ENCODE measurements at regions not wholly inside any gene's neighbourhood (a gene's known extent, or its start where the extent isn't known, plus 50 kb on each side); places are given as distances from the start of the nearest gene placed in this dataset.

DNA sequence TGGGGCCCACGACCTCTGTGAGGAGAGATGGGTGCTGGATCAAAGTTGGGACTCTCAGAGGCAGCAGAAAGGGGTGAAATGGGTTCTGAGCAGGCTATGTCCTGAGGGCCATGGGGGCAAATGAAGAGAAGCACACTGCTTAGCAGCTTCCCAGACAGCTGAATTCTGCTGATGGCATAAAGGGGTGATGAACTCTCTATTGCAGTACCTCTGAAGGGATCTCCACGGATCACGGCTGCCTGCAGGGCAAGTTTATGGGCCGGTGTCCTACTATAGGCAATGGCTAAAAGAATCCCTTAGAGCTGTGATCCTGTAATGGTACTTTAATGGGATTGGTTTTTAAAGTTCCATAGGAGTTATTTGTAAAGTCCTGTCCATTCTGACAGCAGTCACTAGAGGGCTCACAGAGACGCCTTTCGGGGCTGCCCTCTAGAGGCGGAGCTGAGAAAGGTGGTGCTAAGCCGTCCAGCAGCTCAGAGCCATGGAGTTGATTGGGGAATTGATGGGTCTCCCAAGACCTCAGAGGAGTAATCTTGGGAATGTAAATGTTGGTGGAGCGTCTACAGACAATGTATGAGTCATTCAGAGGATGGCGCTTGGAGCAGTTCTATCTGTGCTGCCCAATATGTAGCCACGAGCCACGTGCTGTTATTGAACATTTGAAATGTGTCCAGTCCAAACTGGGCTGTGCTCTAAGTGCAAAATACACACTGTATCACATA is 287.3 kb downstream of the COG6 start:
- peak; percentile 40 for DNase-seq

- no peak for DNase-seq
These were observed 288.2 kb downstream of the COG6 start for GRCh38 chr13:39943711-39944110.

DNA sequence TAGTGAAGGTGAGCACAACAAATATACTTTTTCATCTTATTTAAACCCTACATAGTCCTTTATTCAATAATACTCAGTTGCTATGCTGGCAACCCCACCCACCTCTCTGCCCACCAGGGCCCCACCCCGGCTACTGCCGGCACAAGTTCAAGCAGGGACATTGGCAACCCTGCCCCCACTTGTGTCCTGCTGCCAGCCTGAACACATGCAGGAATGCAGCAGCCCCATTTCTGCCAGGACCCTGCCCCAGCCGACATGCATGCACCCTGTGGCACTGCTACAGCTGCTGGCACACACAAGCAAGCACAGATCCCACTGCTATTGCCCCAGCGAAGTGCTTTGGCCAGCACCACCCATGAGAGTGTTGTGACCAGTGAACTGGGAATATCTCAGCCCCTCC is 289.8 kb downstream of the COG6 start:
- no peak for DNase-seq

DNA sequence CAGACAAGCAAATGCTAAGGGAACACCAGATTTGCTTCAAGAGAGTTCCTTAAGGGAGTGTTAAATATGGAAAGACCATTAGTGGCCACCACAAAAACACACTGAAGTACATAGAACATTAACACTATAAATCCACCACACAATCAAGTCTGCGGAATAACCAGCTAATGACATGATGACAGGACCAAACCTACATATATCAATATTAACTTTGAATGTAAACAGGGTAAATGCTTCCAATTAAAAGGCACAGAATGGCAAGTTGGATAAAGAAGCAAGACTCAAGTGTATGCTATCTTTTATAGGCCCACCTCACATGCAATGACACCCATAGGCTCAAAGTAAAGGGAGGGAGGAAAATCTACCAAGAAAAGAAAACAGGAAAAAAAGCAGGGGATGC is 291.3 kb downstream of the COG6 start:
- no peak for DNase-seq

- DNase-seq: no peak
These were observed 295.8 kb downstream of the COG6 start for GRCh38 chr13:39951301-39951700.

DNA sequence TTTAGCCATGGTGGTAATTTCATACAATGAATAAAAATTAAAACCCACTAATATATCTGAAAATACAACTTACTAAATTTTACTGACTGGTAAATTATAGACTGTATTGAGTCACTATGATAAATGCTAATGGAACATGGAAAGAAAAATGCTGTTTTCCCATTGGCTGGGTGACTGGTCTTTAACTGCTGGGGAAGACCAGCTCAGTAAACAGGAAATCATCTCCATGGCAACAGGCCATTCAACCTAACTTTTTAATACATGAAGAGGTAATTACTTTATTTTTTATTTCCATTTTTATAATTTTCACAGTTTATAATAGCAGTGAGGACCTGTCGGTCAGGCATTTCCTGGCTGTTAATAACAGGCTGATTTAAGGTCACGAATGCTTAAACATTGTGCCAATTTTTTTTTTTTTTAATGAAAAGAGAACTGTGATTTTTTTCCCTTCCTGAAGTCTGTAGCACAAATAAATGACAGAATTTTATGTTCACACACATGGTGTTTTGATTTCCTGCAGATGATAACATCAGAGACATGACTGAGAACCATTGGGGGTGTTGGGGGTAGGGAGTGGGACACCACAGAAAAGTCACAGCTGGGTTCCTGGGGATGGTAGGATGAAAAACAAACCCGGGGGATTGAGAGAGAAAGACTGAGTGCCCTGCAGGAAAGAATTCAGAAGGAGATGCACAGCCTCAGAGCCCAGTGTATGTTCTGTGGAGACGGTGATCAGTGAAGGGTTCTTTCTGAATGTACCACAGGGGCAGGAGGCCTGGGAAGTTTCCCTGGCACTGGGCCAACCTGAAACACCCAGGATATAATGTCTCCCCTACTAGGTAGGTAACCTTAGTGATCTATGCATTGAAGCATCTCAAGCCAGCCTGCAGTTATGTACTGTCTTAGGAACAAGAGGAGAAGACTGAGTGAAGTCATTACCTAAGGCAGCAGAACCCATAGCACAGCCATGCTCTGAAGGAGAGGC is 297.1 kb downstream of the COG6 start:
- no peak for DNase-seq

DNA sequence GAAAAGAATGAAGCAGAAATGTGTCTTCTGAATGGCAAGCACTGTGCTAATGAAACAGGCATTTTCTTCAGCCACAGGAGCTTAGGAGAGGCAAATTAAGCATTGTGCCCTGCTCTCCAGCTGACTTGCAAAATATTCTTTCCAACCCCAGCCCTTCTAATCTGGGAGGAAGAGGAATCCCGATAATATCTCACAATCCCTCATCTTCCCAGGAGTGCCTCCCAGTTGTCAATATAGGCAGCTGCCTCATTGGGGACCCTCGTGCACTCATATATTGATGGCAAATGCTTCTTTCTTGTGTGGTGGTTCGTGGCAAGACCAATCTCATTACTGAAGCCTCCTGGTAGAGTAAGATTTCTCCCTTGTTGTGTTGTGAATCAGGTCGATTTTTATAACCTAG is 299.0 kb downstream of the COG6 start:
- DNase-seq: no peak

GRCh38 chr13:39955560-39955959 is 300.1 kb downstream of the COG6 start:
- DNase-seq: no peak

- no peak for DNase-seq
These were observed 300.6 kb downstream of the COG6 start for GRCh38 chr13:39956036-39956435.

DNA sequence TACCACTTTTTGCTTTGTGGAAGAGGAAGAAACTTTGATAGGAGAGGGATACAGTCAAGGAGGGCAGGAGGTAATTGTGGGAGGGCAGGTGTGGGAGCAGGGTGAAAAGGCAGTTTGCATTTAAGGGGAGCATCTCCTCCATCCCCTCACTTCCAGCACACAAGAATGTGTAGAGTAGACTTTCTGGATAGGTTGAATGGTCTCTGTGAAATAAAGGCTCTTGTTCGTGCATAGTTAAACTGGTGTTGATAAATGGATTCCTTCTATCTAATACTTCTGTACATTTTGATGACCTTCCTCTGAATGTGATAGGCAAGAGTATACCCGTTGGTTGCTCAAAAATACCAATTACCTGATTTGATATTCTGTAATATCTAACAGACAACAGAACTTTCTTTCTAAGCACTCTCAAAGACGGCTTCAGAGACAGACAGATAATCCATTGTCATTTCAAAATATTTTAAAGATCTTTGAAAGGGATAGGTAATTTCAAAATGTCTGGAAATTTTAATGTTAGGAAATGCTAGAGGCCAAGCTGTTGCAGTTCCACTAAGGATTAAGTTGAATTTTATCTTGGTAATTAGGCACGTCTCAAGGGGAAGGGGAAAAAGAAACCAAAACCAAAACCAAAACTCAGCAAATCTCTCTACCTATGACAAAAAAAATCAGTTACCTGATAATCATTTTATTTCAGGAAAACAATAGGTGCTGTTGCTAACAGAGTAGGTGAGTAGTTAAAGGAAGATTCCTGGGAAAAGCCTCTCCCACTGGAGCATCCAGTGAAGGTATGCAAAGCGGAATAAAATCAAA is 302.6 kb downstream of the COG6 start:
- DNase-seq: no peak

DNA sequence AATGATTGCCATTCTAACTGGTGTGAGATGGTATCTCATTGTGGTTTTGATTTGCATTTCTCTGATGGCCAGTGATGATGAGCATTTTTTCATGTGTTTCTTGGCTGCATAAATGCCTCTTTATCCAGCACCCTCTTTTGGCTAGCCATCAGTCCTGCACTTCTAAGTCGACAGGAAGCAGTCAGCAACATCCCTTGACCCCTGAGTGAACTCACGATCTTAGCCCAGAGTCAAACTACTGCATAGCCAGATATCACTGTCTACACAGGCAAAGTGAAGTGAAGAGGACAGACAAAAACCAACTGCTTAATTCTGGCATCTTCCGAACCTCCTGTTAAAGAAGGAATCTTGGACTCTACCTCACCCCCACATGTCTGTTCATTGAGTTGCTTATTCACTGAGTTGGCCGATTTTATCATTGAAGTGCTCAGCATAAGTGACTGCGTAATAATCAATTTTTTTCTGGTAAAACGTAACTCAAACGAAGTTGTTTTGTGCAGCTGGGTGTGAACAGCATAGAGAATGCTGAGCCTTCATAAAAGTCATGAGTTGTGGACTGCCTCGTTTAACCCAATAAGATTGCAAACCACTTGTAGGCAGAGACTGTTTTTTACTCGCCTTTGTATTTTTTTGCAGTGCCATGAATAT is 304.2 kb downstream of the COG6 start:
- no peak for DNase-seq

GRCh38 chr13:39960191-39960590 is 304.7 kb downstream of the COG6 start:
- DNase-seq: no peak

DNA sequence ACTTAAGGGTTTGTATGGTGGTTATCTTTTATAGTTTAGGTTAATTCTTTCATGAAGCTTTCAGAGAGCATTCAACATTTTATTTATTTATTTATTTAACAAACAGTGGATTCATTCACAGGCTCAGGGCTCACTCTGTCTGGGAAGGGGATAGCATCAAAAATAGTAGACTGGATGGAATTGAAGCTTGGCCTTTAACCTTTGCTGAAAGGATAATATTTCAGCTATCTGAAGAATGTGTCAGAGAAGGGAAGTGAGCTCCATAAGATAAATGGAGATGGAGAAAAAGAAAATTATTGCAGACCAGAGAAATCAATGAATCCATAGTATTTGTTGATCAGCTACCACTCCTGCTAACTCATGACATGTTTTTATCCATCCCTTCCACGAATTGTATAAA is 305.6 kb downstream of the COG6 start:
- DNase-seq: no peak

GRCh38 chr13:39963612-39964011 is 308.1 kb downstream of the COG6 start:
- DNase-seq: no peak

- no peak for DNase-seq
These were observed 309.8 kb downstream of the COG6 start for GRCh38 chr13:39965309-39965708.

DNA sequence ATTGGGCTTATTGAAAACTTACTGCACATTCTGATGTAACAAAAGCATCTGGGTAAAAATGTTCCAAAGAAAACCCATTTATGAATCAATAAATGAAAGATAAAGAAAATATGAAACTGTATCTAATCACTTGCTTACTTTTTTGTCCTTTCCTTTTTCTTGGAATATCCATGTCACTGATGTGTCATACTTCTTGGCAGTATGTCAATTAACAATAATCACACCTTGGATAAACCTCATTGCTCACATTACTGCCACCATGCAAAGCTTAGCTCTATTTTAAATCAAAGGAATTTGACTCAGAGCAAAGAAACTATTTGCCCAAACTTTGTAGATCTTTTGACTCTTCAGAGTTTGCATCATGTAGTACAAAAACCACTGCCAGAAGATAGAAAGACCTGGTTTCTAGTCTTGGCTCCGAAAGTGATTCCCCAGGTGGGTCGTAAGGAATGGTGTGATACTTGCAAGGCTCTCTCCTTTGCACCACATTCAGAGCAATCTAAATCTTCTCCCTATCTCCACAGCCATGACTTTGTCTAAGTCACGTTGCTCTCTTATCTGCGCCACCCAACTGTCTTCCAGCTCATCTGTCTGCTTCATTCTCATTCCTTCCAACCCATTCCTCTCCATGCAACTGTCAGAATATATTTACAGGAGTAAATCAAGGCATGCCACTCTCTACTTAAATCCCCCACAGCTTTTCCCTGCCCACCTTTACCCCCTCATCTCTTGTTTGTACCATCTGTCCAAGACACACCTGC is 311.9 kb downstream of the COG6 start:
- DNase-seq: no peak

DNA sequence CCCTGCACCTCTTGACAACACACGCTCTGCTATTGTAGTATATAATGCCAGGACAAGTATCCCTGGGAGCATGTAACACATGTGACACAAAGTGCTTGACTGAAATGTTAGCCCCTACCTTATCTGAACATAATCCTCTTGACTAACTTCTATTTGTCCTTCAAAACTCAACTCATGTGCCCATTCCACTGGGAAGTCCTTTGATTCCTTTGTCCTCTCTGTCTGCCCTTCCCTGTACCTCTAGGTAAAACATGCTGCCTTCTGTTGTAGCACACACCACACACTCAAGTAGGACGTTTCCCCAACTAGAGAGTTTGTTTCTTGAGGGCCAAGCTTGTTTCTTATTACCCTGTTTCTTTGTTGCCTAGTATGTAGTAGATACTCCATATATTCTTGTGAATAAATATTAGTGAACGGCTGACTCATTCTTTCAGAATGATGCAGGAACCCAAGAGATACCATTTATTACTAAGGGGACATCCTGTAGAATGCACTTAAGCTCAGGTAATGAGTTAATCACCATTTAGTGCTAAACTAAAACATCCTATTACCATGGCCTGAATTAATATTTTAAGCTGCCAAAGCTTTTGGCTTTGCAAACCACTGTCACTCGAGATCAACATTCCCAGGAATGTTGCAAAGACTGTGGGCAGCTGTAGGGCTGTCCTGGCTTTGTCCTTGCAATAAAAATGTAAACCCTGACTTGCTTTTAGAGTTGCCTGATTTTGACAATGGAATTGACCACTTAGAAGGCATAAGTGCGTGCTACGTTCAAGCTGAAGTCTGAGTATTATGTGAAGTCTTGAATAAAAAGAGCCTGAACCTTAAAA is 313.4 kb downstream of the COG6 start:
- no peak for DNase-seq

DNA sequence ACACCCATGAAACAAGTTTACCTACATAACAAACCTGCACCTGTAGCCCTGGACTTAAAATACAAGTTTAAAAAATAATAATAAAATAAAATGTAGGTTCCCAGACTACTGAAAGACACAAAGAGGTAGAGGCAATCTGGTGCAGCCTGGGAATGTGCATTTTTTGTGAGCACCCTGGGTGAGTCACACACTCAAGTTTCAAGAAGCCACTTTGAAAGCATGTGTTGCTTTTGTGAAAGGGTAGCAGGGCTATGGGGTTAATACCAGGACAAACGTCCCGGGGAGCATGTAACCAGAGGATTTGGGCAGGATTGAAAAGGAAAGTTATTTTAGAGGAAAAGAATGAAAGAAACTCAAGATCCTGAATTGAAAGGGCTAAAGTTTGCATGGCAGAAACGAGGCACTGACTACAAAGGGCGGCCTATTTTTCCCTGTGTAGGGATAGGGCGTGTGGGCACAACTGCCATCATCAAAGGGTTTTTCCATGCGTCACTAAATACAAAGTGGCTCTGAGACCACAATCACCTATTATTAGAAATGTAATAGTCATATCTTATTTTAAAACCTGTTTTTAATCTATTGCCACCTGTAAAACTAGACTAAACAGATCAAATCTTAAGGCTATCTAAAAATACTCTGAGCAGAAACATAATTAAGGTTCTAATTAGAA is 314.9 kb downstream of the COG6 start:
- no peak for DNase-seq

DNA sequence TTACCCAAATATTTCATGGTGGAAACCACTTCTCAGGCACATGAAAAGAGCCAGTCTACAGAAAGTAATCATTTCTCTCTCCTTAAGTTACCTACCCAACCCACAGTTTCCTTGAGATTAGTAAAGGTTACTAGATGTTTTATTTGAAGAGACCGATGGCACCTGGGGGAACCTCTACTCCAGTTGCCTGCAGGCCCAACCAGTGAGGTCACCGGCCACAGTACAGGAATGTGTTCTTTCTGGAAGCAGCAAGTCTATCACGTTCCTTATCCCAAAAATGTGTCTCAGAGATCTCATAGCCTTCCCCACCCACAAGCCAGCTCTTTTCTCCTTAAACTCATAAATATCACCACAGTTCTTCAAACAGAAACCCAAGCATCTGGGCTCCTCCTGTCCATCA is 316.1 kb downstream of the COG6 start:
- no peak for DNase-seq

GRCh38 chr13:39976481-39976880 is 321.0 kb downstream of the COG6 start:
- no peak for DNase-seq

GRCh38 chr13:39981056-39981455 is 325.6 kb downstream of the COG6 start:
- no peak for DNase-seq
